Lower leg skin (tissue), 3 donors: ENCODE measurements at regions not wholly inside any gene's neighbourhood (a gene's known extent, or its start where the extent isn't known, plus 50 kb on each side); places are given as distances from the start of the nearest gene placed in this dataset.

Source experiments
- CTCF ChIP-seq, 3 donors: fragments of 450-650 bp; IDR thresholded peaks; one replicate each; pipeline ENCODE4 v1.5.1; 2016; ENCODE audit warnings: antibody characterized with exemption in 3 of 3, mild to moderate bottlenecking in 3 of 3, moderate library complexity in 2 of 3
- POLR2A ChIP-seq, 2 donors: fragments of 450-650 bp; IDR thresholded peaks; one replicate each; pipeline ENCODE4 v1.6.1; 2016 to 2017; ENCODE audit warnings: antibody characterized with exemption in 2 of 2, mild to moderate bottlenecking in 1 of 2, moderate library complexity in 1 of 2

DNA sequence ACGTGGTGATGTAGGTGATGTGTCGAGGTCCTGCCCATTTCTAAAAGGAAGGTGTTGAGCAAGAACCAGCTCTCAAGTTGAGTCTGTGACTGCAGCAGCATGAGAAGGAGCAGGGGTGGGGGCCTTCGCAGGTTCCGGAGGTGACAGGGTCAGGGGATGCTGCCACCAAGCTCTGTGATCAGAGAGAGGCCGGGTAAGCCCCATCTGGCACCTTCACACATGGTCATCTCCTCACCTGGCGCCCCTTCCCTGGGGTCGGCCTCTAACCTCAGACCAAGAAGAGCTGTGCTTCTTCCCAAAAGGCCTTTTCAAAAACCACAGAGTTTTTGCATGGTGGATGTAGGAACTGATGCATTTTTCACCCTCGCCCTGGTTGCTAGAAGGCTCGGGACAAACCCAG, 137.6 kb downstream of the CPZ start:
- TF ChIP-seq CTCF (IDR thresholded peaks at IDR 0.05) (no peak), POLR2A (IDR thresholded peaks at IDR 0.05) (no peak)
